Immature natural killer cell (primary cell): ENCODE measurements at regions not wholly inside any gene's neighbourhood (a gene's known extent, or its start where the extent isn't known, plus 50 kb on each side); places are given as distances from the start of the nearest gene placed in this dataset.

Experiments
- DNase-seq, 3 donors: peaks; one replicate each; pipeline ENCODE4 v3.0.0; 2022; ENCODE audit warnings: mixed read lengths in 1 of 3
- H3K27ac Mint-ChIP-seq, 6 donors: one replicate each; pipeline ENCODE4 v1.8.0; 2020; ENCODE audit warnings: mixed read lengths in 6 of 6, mild to moderate bottlenecking in 5 of 6, inconsistent platforms in 4 of 6, moderate library complexity in 3 of 6
- H3K27me3 Mint-ChIP-seq, 3 donors: one replicate each; pipeline ENCODE4 v1.8.0; 2020 to 2021; ENCODE audit warnings: low read depth in 3 of 3, mild to moderate bottlenecking in 3 of 3, mixed read lengths in 3 of 3, moderate library complexity in 3 of 3, inconsistent platforms in 1 of 3
- H3K36me3 Mint-ChIP-seq, 3 donors: one replicate each; pipeline ENCODE4 v1.8.0; 2020; ENCODE audit warnings: mixed read lengths in 3 of 3, inconsistent platforms in 2 of 3, mild to moderate bottlenecking in 2 of 3
- H3K4me1 Mint-ChIP-seq, 2 donors: one replicate each; pipeline ENCODE4 v1.8.0; 2020; ENCODE audit warnings: inconsistent platforms in 2 of 2, mild to moderate bottlenecking in 2 of 2, mixed read lengths in 2 of 2, moderate library complexity in 1 of 2
- H3K4me3 Mint-ChIP-seq, 5 donors: one replicate each; pipeline ENCODE4 v1.8.0; 2020; ENCODE audit warnings: mild to moderate bottlenecking in 5 of 5, mixed read lengths in 5 of 5, inconsistent platforms in 3 of 5, moderate library complexity in 3 of 5
- H3K9me3 Mint-ChIP-seq, 6 donors: one replicate each; pipeline ENCODE4 v1.8.0; 2020; ENCODE audit warnings: mild to moderate bottlenecking in 6 of 6, mixed read lengths in 6 of 6, inconsistent platforms in 4 of 6, moderate library complexity in 3 of 6

DNA sequence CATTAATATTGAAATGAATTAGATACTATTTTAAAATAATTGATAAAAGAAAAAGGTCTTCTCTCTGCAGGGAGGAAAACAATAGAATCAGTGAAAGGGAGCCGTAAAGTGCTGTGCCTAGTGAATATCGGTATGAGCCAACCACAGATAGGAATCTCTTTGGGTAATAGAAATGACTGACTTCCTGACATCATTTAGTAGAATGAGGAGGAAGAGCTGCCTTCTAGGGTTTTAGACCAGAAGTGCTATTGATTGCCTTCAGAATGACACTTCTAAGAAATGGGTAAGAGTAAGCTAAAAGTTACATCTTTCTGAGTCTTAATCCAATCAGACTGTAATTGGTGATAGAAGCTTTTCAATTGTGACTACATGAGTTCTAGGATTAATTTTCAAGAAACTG lies 134.0 kb upstream of the MAP9 start:
- DNase-seq: no peak
- Mint-ChIP-seq H3K36me3 (no peaks in the 10 kb centered on the region), H3K27me3 (no peaks in the 10 kb centered on the region), H3K4me1 (peaks cover 8 to 11% of the 10 kb centered on the region in 2 donors), H3K9me3 (no peaks in the 10 kb centered on the region), H3K4me3 (no peak overlapping the region), H3K27ac (no peak overlapping the region)

GRCh38 chr4:155509555-155509954 lies 132.8 kb upstream of the MAP9 start:
- Mint-ChIP-seq H3K27me3 (no peaks in the 10 kb centered on the region), H3K4me3 (no peak overlapping the region), H3K36me3 (no peaks in the 10 kb centered on the region), H3K27ac (no peak overlapping the region), H3K9me3 (no peaks in the 10 kb centered on the region), H3K4me1 (peaks cover 0 to 2% of the 10 kb centered on the region in 2 donors)
- DNase-seq: no peak

- no peaks in the 10 kb centered on the region for H3K36me3 Mint-ChIP-seq
- H3K9me3 Mint-ChIP-seq: no peaks in the 10 kb centered on the region
- no peak overlapping the region for H3K27ac Mint-ChIP-seq
- no peak for DNase-seq
- no peaks in the 10 kb centered on the region for H3K4me1 Mint-ChIP-seq
- H3K27me3 Mint-ChIP-seq: no peaks in the 10 kb centered on the region
- H3K4me3 Mint-ChIP-seq: no peak overlapping the region
Observed at GRCh38 chr4:155506745-155507144, 130.0 kb upstream of the MAP9 start.

GRCh38 chr4:155505321-155505720 lies 128.6 kb upstream of the MAP9 start:
- Mint-ChIP-seq H3K36me3 (no peaks in the 10 kb centered on the region), H3K27ac (no peak overlapping the region), H3K4me1 (no peaks in the 10 kb centered on the region), H3K4me3 (no peak overlapping the region), H3K9me3 (no peaks in the 10 kb centered on the region), H3K27me3 (no peaks in the 10 kb centered on the region)
- no peak for DNase-seq

GRCh38 chr4:155497306-155497705 lies 120.5 kb upstream of the MAP9 start:
- H3K4me1 Mint-ChIP-seq: no peaks in the 10 kb centered on the region
- H3K4me3 Mint-ChIP-seq: no peak overlapping the region
- no peak for DNase-seq
- H3K27me3 Mint-ChIP-seq: peaks cover 0 to 2% (median 0%) of the 10 kb centered on the region in 3 donors
- H3K36me3 Mint-ChIP-seq: no peaks in the 10 kb centered on the region
- no peaks in the 10 kb centered on the region for H3K9me3 Mint-ChIP-seq
- H3K27ac Mint-ChIP-seq: no peak overlapping the region

DNA sequence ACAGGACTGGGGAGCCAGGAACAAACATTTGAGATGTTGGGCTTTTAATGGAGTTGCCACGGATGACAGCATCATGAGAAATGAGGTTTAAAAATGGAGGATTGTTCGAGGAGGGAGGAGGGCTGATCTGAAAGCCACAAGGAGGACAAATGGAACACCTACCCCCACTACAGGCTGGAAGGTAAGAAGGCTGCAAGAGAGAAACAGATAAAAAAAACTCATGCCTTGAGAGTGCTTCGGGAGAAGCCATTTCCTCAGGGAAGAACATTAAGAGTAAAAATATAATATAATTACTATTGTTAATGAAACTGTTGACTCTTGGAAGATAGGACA lies 119.5 kb upstream of the MAP9 start:
- H3K27me3 Mint-ChIP-seq: peaks cover 0 to 2% (median 0%) of the 10 kb centered on the region in 3 donors

DNA sequence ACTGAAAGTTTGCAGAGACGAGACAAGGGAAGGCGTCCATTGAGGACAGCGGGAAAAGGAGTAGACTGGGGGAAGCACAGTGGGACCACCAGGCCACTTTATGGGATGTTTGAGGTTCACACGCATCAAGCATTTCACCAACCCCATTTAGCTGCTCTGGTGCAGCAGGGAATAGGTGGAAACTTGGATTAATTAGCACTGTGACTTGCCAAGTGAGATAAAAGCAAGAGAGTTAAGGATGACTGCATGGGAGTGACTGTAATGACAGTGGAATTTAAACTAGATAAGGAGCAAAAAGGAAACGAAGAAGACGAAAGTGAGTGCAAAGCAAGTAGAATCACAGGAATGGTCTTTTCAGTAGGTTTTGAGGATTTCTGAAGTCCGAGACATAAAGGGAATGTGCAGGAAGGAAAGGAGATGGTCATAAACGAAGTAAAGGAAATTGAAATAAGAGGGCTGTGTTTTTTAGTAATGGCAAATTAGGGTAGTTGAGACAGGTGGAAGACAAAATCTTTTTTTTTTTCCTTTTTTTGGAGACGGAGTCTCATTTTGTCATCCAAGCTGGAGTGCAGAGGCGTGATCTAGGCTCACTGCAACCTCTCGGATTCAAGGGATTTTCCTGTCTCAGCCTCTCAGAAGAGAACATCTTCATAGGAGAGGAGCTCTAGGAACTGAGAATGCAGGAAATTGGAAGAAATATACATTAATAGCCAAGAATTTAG lies 119.0 kb upstream of the MAP9 start:
- Mint-ChIP-seq H3K27ac (no peak overlapping the region), H3K4me1 (no peaks in the 10 kb centered on the region), H3K9me3 (no peaks in the 10 kb centered on the region), H3K36me3 (no peaks in the 10 kb centered on the region), H3K27me3 (peaks cover 0 to 2% (median 0%) of the 10 kb centered on the region in 3 donors), H3K4me3 (no peak overlapping the region)
- DNase-seq: no peak

More for the DNA sequence above, 119.5 kb upstream of the MAP9 start:
- DNase-seq: no peak
- no peaks in the 10 kb centered on the region for H3K36me3 Mint-ChIP-seq
- H3K9me3 Mint-ChIP-seq: no peaks in the 10 kb centered on the region
- no peaks in the 10 kb centered on the region for H3K4me1 Mint-ChIP-seq
- H3K27ac Mint-ChIP-seq: no peak overlapping the region
- no peak overlapping the region for H3K4me3 Mint-ChIP-seq

DNA sequence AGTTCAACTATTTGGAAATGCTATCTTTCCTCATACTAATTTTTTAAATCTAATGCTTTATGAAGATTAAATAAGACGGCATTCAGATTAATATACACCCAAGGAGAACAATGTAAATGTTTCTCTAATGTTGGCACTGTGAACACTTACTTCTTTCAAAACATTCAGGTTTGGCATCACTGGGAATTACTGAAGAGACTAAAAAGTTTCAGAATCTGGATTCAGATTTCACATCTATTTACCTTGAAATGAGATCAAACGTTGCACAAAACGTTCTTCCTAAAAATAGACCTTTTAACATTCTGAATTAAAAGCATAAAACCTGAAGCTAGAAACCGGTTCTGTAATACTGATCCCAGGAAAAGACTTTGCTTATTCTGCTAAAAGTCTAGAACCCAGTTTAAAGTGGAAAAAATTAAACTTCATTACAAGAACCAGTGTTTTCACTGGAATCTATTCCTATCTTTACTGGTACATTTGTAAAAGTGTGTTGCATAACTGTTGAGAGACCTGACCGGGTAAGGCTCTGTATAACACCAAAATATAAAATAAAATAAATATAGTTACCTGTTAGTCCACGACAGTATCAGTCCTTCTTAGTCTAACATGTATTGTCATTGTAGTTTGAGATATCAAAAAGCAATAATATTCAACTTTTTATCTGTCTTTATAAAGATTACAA lies 117.4 kb upstream of the MAP9 start:
- no peak for DNase-seq
- Mint-ChIP-seq H3K9me3 (no peaks in the 10 kb centered on the region), H3K4me1 (no peaks in the 10 kb centered on the region), H3K36me3 (no peaks in the 10 kb centered on the region), H3K27me3 (peaks cover 0 to 2% (median 0%) of the 10 kb centered on the region in 3 donors), H3K27ac (no peak overlapping the region), H3K4me3 (no peak overlapping the region)

DNA sequence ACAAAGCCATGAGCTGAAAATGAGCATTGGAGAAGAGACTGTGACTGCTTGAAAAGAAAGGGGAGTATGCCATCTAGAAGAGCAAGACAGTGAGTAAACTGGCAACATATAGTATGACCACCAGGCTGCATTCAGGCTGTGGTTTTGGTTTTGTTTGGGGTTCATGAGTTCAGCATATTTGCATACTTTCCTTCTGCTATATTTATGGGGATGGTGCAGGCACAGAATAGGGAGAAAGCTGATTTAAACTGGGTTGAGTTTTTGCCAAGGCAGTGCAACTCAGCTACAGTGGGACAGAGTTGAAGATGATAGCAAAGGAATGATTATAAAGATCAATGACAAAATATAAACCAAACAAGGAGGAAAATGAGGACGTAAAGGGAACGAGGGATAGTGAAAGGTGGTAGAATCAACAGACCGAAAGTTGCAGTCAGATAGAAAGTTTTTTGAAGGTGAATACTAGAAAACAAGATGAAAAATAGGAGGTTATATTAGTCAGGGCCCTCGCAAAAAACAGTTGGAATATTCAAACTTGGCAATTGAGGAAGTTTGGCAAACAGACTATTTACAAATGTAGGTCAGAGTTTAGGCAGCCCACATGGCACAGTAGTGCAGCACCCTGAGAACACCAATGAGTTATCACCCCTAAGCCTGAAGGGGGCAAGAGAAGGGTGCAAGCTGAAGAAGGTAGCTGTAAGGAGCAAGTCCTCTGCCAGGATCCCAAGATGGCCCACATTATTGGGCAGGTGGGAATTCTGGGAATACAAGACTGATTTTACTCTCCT lies 114.8 kb upstream of the MAP9 start:
- H3K27ac Mint-ChIP-seq: no peak overlapping the region
- DNase-seq: no peak
- no peaks in the 10 kb centered on the region for H3K4me1 Mint-ChIP-seq
- no peaks in the 10 kb centered on the region for H3K9me3 Mint-ChIP-seq
- peaks cover 0 to 2% (median 0%) of the 10 kb centered on the region in 3 donors for H3K27me3 Mint-ChIP-seq
- H3K4me3 Mint-ChIP-seq: no peak overlapping the region
- no peaks in the 10 kb centered on the region for H3K36me3 Mint-ChIP-seq

DNA sequence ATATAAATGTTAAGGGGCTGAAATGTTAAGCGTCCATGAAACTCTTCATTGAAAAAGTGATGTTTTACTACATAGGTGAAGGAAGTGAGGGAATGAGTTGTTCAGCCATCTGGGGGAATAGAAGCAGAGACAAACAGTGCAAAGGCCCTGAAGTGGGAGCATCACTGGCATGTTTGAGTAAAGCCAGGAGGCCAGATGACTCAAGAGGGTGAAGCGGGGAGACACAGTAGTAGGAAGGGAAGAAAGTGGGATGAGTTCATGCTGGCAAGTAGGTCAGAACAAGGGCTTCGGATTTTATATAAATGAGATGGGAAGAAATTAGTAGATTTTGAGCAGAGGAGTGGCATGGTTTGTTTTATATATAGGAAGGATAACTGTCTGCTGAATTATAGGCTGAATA lies 112.5 kb upstream of the MAP9 start:
- Mint-ChIP-seq H3K27ac (no peak overlapping the region), H3K9me3 (peaks cover 0 to 1% (median 0%) of the 10 kb centered on the region in 6 donors), H3K27me3 (no peaks in the 10 kb centered on the region), H3K4me3 (no peak overlapping the region), H3K4me1 (no peaks in the 10 kb centered on the region), H3K36me3 (no peaks in the 10 kb centered on the region)
- no peak for DNase-seq

- Mint-ChIP-seq H3K9me3 (peaks cover 0 to 3% (median 0%) of the 10 kb centered on the region in 6 donors), H3K4me1 (no peaks in the 10 kb centered on the region), H3K4me3 (no peak overlapping the region), H3K36me3 (no peaks in the 10 kb centered on the region), H3K27ac (no peak overlapping the region), H3K27me3 (peaks cover 0 to 2% (median 0%) of the 10 kb centered on the region in 3 donors)
- no peak for DNase-seq
Observed at GRCh38 chr4:155488691-155489090, 111.9 kb upstream of the MAP9 start.

GRCh38 chr4:155487210-155487609 lies 110.4 kb upstream of the MAP9 start:
- Mint-ChIP-seq H3K9me3 (peaks cover 0 to 3% (median 0%) of the 10 kb centered on the region in 6 donors), H3K4me1 (no peaks in the 10 kb centered on the region), H3K27me3 (peaks cover 0 to 2% (median 0%) of the 10 kb centered on the region in 3 donors), H3K4me3 (no peak overlapping the region), H3K27ac (no peak overlapping the region), H3K36me3 (no peaks in the 10 kb centered on the region)
- DNase-seq: no peak

DNA sequence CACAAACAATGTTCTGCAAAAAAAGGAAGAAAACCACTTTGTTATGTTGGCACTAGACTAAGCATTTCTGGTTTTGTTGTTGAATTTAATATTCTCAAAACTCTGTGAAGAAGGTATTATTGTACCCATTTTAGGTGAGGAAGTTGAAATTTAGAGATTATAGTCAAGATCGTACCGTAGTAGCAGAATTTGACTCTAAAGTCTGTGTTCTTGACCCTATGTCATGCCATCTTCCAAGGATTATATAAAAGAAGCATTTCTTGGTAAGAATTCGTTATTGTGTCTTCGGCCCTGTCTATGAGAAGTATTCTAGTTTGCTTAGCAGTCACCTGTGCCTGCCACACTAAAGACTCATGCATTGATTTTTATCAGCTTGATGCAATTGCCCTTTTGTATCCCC lies 104.4 kb upstream of the MAP9 start:
- Mint-ChIP-seq H3K4me3 (no peak overlapping the region), H3K4me1 (no peaks in the 10 kb centered on the region), H3K36me3 (no peaks in the 10 kb centered on the region), H3K27ac (no peak overlapping the region), H3K27me3 (peaks cover 0 to 4% (median 2%) of the 10 kb centered on the region in 3 donors), H3K9me3 (peaks cover 0 to 7% (median 0%) of the 10 kb centered on the region in 6 donors)
- no peak for DNase-seq

DNA sequence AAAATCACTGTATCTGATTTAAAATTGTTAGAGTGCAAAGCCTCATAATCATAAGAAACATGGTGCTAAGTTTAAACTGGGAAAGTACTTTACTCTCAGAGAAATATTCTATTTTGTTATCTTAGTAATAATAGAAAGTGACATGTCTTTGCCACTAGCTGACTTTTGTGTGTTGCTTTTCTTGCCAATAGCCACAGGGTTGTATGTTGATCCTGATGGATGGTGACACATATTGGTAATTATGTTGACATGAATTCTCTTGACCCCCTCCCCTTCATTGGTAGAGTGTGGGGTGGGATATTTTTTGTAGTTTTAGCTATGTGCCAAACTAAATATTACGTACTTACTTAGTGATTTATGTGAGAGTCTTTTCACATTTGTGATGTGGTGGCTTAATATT lies 103.1 kb upstream of the MAP9 start:
- H3K27me3 Mint-ChIP-seq: peaks cover 0 to 6% (median 2%) of the 10 kb centered on the region in 3 donors
- no peak for DNase-seq
- no peak overlapping the region for H3K4me3 Mint-ChIP-seq
- no peaks in the 10 kb centered on the region for H3K4me1 Mint-ChIP-seq
- peaks cover 0 to 7% (median 0%) of the 10 kb centered on the region in 6 donors for H3K9me3 Mint-ChIP-seq
- H3K27ac Mint-ChIP-seq: no peak overlapping the region
- no peaks in the 10 kb centered on the region for H3K36me3 Mint-ChIP-seq
